NCI-H1048 (cell line): ENCODE measurements at regions not wholly inside any gene's neighbourhood (a gene's known extent, or its start where the extent isn't known, plus 50 kb on each side); places are given as distances from the start of the nearest gene placed in this dataset.

ENCODE experiments used
- DNase-seq: peaks from one replicate; lab custom pipeline; 2025; lab: John Stamatoyannopoulos, UW

DNA sequence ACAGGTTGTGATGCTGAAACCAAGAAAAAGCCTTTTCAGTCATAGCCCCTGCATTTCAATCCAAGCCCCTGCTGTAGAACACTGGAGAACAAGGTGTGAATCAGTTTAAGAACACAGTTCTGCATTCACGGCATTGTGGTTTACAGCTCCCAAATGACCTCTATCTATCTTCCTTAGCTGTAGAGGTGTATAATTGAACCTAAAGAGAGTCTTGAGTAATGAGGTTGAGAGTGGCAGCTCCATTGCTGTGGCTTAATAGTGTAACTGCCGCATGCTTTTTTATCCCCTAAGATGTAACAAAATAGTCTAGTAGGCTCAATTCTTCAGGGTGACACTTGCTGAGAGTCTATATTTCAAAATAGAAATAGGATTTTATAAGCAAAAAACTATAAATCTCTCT is 121.3 kb upstream of the EPHA4 start:
- DNase-seq = no peak

- no peak for DNase-seq
Observed at GRCh38 chr2:221691571-221691970, 119.5 kb upstream of the EPHA4 start.

DNA sequence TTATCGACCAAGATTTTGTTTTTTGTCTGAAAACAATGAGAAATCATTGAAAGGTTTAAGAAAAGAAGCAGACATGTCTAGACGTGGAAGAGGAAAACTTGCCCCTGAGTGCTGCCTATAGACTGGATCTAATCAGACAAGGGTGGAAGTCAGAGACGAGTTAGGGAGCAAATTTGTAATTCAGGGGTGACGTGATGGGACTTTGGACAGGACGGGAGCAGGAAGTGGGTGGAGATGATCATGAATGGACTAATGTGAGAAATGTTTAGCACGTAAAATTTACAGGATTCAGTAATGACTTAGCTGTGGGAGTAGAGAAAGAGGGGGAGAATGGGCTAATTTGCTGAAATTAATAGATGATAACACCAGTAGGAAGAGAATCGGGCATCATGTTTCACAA is 117.0 kb upstream of the EPHA4 start:
- no peak for DNase-seq

DNA sequence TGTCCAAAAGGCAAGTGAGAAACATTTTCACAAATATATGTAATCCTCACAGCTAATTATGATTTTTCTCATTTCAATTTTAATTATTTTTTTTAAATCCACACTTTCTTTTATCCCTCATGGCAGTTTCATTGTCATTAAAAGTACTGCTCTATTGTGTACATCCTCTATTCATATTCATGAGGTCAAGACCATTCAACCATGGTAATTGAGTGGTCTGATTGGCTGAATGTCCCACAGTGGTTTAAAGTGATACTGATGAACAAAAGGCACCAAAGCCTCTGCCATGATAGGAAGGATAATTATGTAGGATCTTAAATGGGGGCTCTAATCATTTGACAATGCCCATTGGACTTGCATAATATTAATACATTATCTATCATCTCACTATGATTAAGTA is 108.4 kb upstream of the EPHA4 start:
- no peak for DNase-seq

DNA sequence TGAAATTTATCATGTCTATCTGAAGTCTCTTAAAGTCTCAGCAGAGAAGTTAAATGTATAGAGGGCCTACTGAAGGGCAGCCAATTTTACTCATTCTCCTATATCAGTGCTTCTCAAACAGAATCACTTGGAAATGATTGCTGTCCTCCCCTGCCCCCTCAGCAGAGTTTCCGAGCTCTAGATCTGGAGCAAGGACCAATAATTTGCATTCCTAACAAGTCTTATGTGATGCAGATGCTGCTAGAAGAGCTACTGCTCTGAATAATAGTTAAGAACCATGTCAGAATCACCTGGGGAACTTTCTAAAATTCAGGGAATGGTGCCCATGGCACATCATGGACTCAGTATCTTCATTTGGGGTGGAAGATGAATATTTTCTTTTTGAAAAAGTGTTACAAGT is 105.6 kb upstream of the EPHA4 start:
- DNase-seq = no peak

DNA sequence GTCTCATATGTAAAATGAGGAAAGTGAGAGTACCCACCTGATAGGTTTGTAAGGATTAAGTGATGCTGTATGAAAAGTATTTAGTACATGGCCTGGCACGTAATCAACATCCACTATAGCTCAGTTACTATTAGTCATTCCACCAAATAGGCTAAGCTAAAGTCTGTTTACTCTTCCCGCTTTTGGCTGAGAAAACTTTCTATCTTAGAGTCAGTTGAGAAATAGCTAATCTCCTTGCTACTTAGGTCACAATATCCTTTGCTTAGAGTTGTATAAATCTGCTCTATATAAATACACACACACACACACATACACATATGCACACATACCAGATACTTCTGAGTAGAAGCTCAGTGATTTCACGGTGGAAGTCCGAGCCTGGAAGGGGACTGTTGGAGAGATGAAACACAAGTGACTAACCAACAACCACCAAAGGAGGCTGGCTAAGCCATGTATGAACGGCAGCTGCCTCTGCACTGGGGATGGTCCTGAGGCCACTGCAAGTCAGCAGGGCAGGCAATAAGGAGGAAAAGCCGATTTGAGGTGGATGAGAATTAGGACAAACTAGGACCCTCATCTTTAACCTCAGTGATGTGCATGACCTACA is 104.6 kb upstream of the EPHA4 start:
- DNase-seq = no peak

DNA sequence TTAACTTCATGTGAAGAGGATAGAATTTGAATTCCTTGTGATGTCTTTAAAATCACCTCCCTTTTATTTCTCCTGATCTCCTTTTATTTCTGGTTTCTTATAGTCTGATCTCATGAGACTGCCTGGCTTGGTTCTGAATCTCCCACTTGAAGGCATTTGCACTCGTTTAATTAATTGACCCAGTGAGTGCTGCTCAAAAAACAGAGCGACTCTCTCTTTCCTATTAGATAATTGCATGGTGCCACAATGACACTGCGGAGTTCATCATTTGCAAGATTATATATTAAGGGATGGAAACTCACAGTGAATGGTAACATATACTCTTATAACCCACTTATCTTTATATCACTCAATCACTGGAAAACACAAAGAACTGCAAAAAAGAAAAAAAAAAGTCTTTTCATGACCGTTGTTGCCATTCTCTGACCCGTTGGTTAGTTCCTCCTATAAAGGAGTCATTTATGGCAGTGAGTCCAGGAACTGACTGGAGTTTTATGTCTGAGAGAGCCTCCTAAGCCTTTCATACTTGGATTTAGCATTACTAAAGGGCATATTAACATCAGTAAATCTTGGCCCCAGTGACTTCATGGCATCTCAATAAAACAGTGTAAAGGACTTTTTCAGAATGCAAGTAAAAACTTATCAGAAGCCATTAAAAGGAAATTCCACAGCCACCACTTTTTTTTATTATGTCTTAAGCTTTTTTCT is 103.3 kb upstream of the EPHA4 start:
- DNase-seq = no peak

DNA sequence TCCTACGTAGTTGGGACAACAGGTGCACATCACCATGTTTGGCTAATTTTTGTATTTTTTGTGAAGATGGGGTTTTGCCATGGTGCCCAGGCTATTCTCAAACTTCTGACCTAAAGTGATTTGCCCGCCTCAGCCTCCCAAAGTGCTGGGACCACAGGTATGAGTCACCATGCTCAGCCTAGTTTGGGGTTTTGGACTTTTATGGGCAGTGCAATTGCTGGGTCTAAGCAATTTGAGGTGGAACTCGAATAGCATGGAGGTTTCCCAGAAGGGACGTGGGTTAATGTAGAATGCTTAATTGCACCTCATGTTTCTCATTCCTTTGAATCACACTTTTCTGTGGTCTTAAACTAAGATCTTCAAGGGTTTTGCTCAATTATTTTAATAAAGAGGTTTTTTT is 102.3 kb upstream of the EPHA4 start:
- no peak for DNase-seq

- no peak for DNase-seq
Observed at GRCh38 chr2:221673248-221673647, 101.1 kb upstream of the EPHA4 start.

DNA sequence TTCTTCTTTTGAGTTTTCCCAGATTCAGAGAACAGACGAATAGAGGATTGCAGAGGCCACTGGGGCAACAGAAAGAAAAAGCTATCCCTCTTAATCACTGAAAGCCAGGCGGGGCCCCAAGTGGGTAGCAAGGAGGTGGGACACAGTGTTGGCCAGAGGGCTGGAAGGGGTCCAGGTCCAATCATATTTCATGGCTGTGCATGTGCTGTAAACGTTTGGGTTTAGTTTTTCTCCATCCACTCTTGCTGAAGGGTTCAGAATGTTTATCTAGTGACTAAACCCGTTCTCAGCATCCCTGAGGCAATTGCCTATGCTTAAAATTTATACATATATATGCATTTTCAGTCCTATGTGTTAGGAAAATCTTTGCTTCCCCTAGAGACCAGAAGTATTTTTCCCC is 99.4 kb upstream of the EPHA4 start:
- DNase-seq = no peak

DNA sequence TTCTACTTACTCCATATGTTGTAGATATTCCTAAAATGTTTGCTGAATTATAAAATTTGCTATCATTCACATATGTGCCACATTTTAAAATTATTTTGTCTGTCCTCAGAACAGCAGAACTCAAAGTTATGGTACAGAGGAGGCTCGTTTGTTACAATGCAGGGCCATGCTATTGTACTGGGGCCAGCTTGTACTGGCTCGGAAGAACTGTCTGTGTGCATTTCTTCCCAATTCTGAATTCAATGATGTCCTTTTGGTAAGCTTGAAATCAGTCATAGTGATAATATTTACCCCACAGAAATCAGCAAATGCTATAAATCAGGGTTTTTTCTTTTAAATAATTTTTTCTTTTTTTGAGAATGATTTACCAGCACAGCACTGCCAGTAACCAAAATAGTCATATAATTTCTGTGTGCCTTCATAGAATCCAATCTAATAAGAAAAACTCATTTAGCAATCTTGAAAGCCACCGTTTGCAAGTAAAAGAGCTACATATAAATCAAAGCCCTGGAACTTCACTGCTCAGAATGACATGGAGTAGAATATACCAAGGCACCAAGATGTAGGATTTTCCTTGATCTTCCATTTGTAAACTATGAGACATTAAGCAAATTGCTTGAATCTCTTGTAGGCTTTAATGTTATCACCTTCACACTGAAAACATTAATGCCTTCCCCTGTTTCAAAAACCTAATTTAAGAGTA is 90.7 kb upstream of the EPHA4 start:
- DNase-seq = no peak

DNA sequence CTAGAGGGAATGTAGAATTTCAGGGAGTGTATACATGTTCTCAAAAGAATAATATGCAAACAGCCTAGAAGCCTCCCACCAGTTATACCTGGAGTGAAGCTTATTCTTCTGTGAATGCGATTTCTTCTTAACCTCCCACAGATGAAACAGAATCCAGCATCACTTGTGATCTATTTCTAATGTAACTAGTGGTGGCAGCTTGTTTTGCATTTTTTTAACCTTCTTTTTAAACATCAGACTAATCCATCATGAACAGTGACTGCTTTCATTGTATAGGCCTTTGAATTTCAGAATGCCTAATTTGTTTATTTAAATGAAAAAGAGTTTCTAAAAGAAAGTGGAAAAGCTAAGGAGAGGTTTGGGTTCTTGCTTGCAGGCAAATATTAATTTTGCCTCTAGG is 85.7 kb upstream of the EPHA4 start:
- no peak for DNase-seq

GRCh38 chr2:221655300-221655699 is 83.2 kb upstream of the EPHA4 start:
- no peak for DNase-seq

- DNase-seq = no peak
Observed at GRCh38 chr2:221653182-221653581, 81.1 kb upstream of the EPHA4 start.

GRCh38 chr2:221649051-221649775 is 77.1 kb upstream of the EPHA4 start:
- DNase-seq = no peak

- no peak for DNase-seq
Observed at GRCh38 chr2:221642447-221642846, 70.3 kb upstream of the EPHA4 start.

GRCh38 chr2:221641181-221641871 is 69.2 kb upstream of the EPHA4 start:
- no peak for DNase-seq

DNA sequence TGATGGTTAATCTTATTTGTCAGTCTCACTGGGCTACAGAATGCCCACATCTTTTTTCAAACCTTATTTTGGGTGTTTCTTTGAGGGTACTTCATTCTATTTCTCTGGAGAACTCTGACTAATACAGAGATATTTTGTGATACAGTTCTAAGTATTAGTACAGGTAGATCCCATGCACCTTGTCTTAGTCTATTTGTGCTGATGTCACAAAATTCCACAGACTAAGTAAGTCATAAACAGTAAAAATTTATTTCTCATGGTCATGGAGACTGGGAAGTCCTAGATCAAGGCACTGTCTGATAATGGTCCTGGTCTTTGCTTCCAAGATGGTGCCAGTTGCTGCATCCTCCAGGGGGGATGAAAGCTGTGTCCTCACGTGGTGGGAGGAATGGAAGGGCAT is 68.6 kb upstream of the EPHA4 start:
- DNase-seq = no peak

GRCh38 chr2:221637851-221638250 is 65.7 kb upstream of the EPHA4 start:
- DNase-seq = no peak

- no peak for DNase-seq
Observed at GRCh38 chr2:221635949-221636348, 63.8 kb upstream of the EPHA4 start.

DNA sequence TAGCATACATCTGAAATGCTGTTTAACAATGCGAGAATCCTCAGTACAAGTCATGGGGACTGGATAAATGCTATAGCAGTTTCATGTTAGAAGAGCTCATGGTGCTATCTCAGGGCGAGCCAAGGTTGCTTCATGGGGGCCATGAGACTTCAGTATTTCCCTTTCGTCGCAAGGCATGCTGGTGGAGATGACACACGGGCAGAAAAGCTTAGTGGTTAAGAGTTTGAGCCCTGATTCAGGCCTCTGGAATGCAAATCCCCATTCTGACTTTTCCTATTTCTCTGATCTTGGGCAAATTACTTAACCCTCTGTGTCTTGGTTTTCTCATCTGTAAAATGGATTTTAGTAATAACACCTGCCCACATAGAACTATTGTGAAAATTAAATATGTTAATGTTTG is 57.4 kb upstream of the EPHA4 start:
- DNase-seq = no peak

- no peak for DNase-seq
Observed at GRCh38 chr2:221624475-221624874, 52.4 kb upstream of the EPHA4 start.
